Cardiac muscle cell (in vitro differentiated cells and primary cell): ENCODE measurements at regions not wholly inside any gene's neighbourhood (a gene's known extent, or its start where the extent isn't known, plus 50 kb on each side); places are given as distances from the start of the nearest gene placed in this dataset.

Source experiments
- DNase-seq, 2 donors: peaks; one replicate each; pipeline versions ENCODE4 v3.0.0 to v3.0.0-alpha.2; 2010 to 2017; ENCODE audit warnings: low read depth in 1 of 2, low spot score in 1 of 2
- H3K27ac ChIP-seq: fragments of 200-600 bp; sonication (generic); 2 replicates; pipeline ENCODE4 v1.5.1; 2016
- H3K27me3 ChIP-seq: fragments of 200-600 bp; sonication (generic); 2 replicates; pipeline ENCODE4 v1.6.0; 2016; ENCODE audit warnings: control low read depth
- H3K36me3 ChIP-seq: fragments of 200-600 bp; sonication (generic); 2 replicates; pipeline ENCODE4 v1.5.1; 2016; ENCODE audit warnings: control low read depth
- H3K4me1 ChIP-seq: fragments of 200-600 bp; sonication (generic); 2 replicates; pipeline ENCODE4 v1.8.1; 2017; ENCODE audit warnings: low read depth, mild to moderate bottlenecking, mixed run types
- H3K4me3 ChIP-seq: fragments of 200-600 bp; sonication (generic); 2 replicates; pipeline ENCODE4 v1.5.1; 2016; ENCODE audit warnings: mild to moderate bottlenecking
- H3K9me3 ChIP-seq: fragments of 200-600 bp; sonication (generic); 2 replicates; pipeline ENCODE4 v1.5.1; 2017; ENCODE audit warnings: low read depth, mild to moderate bottlenecking, control low read depth
- TF ChIP-seq, protein P1 (sequence below): IDR thresholded peaks from 2 replicates; pipeline ENCODE4 v1.5.1; 2012; ENCODE audit warnings: low read depth, mild to moderate bottlenecking, low read length

GRCh38 chr7:54080971-54081370, 461.2 kb upstream of the VSTM2A start:
- H3K27ac ChIP-seq: no peak overlapping the region

DNA sequence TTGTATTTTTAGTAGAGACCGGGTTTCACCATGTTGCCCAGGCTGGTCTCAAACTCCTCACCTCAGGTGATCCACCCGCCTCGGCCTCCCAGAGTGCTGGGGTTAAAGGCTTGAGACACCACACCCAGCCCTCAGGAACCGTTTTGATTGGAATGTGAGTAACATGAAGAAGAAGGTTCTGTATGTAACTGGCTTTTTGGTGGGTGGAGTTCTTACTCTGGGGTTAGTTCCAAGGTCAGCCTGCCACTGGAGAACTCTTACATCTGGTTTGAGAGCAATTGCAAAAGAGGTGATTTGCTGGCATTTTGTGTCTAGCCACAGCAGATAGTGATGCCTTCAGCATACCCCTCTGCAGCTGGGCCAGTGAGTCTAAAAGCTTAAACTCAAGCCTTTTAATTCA, 457.8 kb upstream of the VSTM2A start:
- DNase-seq: no peak
- no peaks in the 10 kb centered on the region for H3K36me3 ChIP-seq
- H3K27me3 ChIP-seq: no peaks in the 10 kb centered on the region
- no peaks in the 10 kb centered on the region for H3K9me3 ChIP-seq
- H3K4me1 ChIP-seq: no peaks in the 10 kb centered on the region
- H3K4me3 ChIP-seq: no peak overlapping the region
- no peak overlapping the region for H3K27ac ChIP-seq
- TF ChIP-seq, protein P1, sequence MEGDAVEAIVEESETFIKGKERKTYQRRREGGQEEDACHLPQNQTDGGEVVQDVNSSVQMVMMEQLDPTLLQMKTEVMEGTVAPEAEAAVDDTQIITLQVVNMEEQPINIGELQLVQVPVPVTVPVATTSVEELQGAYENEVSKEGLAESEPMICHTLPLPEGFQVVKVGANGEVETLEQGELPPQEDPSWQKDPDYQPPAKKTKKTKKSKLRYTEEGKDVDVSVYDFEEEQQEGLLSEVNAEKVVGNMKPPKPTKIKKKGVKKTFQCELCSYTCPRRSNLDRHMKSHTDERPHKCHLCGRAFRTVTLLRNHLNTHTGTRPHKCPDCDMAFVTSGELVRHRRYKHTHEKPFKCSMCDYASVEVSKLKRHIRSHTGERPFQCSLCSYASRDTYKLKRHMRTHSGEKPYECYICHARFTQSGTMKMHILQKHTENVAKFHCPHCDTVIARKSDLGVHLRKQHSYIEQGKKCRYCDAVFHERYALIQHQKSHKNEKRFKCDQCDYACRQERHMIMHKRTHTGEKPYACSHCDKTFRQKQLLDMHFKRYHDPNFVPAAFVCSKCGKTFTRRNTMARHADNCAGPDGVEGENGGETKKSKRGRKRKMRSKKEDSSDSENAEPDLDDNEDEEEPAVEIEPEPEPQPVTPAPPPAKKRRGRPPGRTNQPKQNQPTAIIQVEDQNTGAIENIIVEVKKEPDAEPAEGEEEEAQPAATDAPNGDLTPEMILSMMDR: no peak

More at GRCh38 chr7:54080971-54081370, 461.2 kb upstream of the VSTM2A start:
- TF ChIP-seq, protein P1: no peak
- DNase-seq: no peak
- H3K27me3 ChIP-seq: no peaks in the 10 kb centered on the region
- H3K4me1 ChIP-seq: peaks cover 4% of the 10 kb centered on the region
- H3K4me3 ChIP-seq: no peak overlapping the region
- H3K9me3 ChIP-seq: no peaks in the 10 kb centered on the region
- H3K36me3 ChIP-seq: no peaks in the 10 kb centered on the region

DNA sequence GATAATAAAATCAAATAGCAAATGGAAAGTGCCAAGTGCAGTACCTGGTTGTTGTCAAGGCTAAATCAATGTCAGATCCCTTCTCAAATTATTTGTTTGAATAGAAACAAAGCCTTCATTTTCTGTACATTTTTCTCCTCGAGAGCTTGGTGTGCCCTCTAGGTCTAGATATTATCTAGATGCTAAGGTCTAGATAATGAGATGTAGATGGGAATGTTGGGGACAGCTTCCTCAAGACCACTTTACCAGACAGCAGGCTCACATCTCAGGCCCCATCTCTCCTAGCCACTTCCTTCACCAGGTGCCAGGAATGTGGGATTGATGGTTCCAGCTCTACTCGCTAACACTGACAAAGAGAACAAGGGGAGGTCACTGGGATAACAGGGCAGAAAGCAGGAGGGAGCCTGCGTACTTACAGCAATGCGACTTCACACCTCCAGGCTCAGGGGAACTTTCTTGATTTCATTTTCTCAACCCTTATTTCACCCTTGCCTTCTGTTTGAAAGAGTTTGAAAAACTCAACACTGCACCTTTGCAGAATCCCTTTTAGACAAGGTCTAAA, 451.4 kb upstream of the VSTM2A start:
- Histone ChIP-seq H3K27ac (no peak overlapping the region), H3K4me1 (peaks cover 5% of the 10 kb centered on the region), H3K4me3 (no peak overlapping the region), H3K36me3 (no peaks in the 10 kb centered on the region), H3K9me3 (no peaks in the 10 kb centered on the region), H3K27me3 (no peaks in the 10 kb centered on the region)
- TF ChIP-seq, protein P1: no peak
- DNase-seq: no peak

DNA sequence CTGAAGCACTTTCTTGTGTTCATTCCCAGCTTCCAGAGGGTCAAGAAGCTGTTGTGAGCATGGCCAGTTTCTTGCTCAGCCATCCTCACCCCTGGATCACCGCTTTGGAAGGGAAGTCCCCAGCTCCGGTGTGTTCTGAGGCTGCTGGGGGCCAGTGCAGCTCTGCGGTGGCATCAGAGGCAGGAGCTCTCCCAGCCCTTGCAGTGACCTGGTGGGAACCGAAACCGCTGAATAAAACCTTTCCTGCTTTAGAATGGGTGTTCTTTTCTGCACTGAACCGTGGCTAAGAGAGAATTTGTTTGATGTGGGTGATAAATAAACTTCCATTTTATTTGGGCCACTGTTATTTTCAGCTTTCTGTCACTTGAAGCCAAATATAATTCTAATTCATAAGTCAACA, 450.9 kb upstream of the VSTM2A start:
- peaks cover 5% of the 10 kb centered on the region for H3K4me1 ChIP-seq
- no peaks in the 10 kb centered on the region for H3K36me3 ChIP-seq
- no peaks in the 10 kb centered on the region for H3K9me3 ChIP-seq
- no peaks in the 10 kb centered on the region for H3K27me3 ChIP-seq
- TF ChIP-seq, protein P1: no peak
- H3K27ac ChIP-seq: no peak overlapping the region
- no peak overlapping the region for H3K4me3 ChIP-seq
- DNase-seq: no peak

GRCh38 chr7:54097886-54098285, 444.3 kb upstream of the VSTM2A start:
- H3K36me3 ChIP-seq: no peaks in the 10 kb centered on the region
- H3K27me3 ChIP-seq: no peaks in the 10 kb centered on the region
- TF ChIP-seq, protein P1: no peak
- no peak for DNase-seq
- no peaks in the 10 kb centered on the region for H3K4me1 ChIP-seq
- H3K4me3 ChIP-seq: no peak overlapping the region
- no peak overlapping the region for H3K27ac ChIP-seq
- H3K9me3 ChIP-seq: no peaks in the 10 kb centered on the region
